Mononuclear cell (primary cell): ENCODE measurements at regions not wholly inside any gene's neighbourhood (a gene's known extent, or its start where the extent isn't known, plus 50 kb on each side); places are given as distances from the start of the nearest gene placed in this dataset.

ENCODE experiments used
- H3K27me3 ChIP-seq: 2 replicates; pipeline ENCODE4 v1.6.0; 2011; ENCODE audit warnings: low read length, control low read depth; ENCODE audit not compliant: insufficient read depth
- H3K4me1 ChIP-seq: 2 replicates; pipeline ENCODE4 v1.5.1; 2011; ENCODE audit warnings: mild to moderate bottlenecking, low read length, control low read depth; ENCODE audit not compliant: insufficient read depth
- H3K4me3 ChIP-seq: 2 replicates; pipeline ENCODE4 v1.5.1; 2011; ENCODE audit warnings: mild to moderate bottlenecking, low read length, moderate library complexity
- H3K9me3 ChIP-seq: 2 replicates; pipeline ENCODE4 v1.5.1; 2011; ENCODE audit warnings: low read depth, mild to moderate bottlenecking, control low read depth, low read length

GRCh38 chr17:17398188-17398942 lies 78.4 kb upstream of the MED9 start:
- H3K27me3 ChIP-seq: no peaks in the 10 kb centered on the region
- H3K9me3 ChIP-seq: no peaks in the 10 kb centered on the region
- H3K4me3 ChIP-seq: no peak overlapping the region
- peaks cover 20% of the 10 kb centered on the region for H3K4me1 ChIP-seq

- Histone ChIP-seq H3K4me3 (no peak overlapping the region), H3K9me3 (no peaks in the 10 kb centered on the region), H3K27me3 (no peaks in the 10 kb centered on the region), H3K4me1 (peaks cover 28% of the 10 kb centered on the region)
Measured at GRCh38 chr17:17398943-17399926, 77.6 kb upstream of the MED9 start.

- H3K4me3 ChIP-seq: no peak overlapping the region
- H3K9me3 ChIP-seq: no peaks in the 10 kb centered on the region
- H3K4me1 ChIP-seq: peaks cover 37% of the 10 kb centered on the region
- H3K27me3 ChIP-seq: no peaks in the 10 kb centered on the region
Measured at GRCh38 chr17:17400070-17400469, 76.7 kb upstream of the MED9 start.

GRCh38 chr17:17400566-17401184 lies 76.1 kb upstream of the MED9 start:
- Histone ChIP-seq H3K4me3 (no peak overlapping the region), H3K9me3 (no peaks in the 10 kb centered on the region), H3K4me1 (peaks cover 43% of the 10 kb centered on the region), H3K27me3 (no peaks in the 10 kb centered on the region)

- Histone ChIP-seq H3K4me3 (no peak overlapping the region), H3K27me3 (no peaks in the 10 kb centered on the region), H3K4me1 (peaks cover 45% of the 10 kb centered on the region), H3K9me3 (no peaks in the 10 kb centered on the region)
Measured at GRCh38 chr17:17401271-17401781, 75.5 kb upstream of the MED9 start.

GRCh38 chr17:17402558-17402957 lies 74.2 kb upstream of the MED9 start:
- H3K4me1 ChIP-seq: peaks cover 45% of the 10 kb centered on the region
- no peaks in the 10 kb centered on the region for H3K9me3 ChIP-seq
- H3K27me3 ChIP-seq: no peaks in the 10 kb centered on the region
- H3K4me3 ChIP-seq: no peak overlapping the region

GRCh38 chr17:17403065-17403464 lies 73.7 kb upstream of the MED9 start:
- H3K4me1 ChIP-seq: peaks cover 47% of the 10 kb centered on the region
- H3K4me3 ChIP-seq: no peak overlapping the region
- H3K9me3 ChIP-seq: no peaks in the 10 kb centered on the region
- H3K27me3 ChIP-seq: no peaks in the 10 kb centered on the region

- no peak overlapping the region for H3K4me3 ChIP-seq
- no peaks in the 10 kb centered on the region for H3K9me3 ChIP-seq
- no peaks in the 10 kb centered on the region for H3K27me3 ChIP-seq
- H3K4me1 ChIP-seq: peaks cover 50% of the 10 kb centered on the region
Measured at GRCh38 chr17:17403899-17404576, 72.8 kb upstream of the MED9 start.

GRCh38 chr17:17405673-17406072 lies 71.1 kb upstream of the MED9 start:
- H3K4me1 ChIP-seq: peaks cover 47% of the 10 kb centered on the region
- no peak overlapping the region for H3K4me3 ChIP-seq
- H3K9me3 ChIP-seq: no peaks in the 10 kb centered on the region
- no peaks in the 10 kb centered on the region for H3K27me3 ChIP-seq

- H3K9me3 ChIP-seq: no peaks in the 10 kb centered on the region
- H3K4me3 ChIP-seq: no peak overlapping the region
- H3K4me1 ChIP-seq: peaks cover 47% of the 10 kb centered on the region
- no peaks in the 10 kb centered on the region for H3K27me3 ChIP-seq
Measured at GRCh38 chr17:17406225-17406624, 70.6 kb upstream of the MED9 start.

GRCh38 chr17:17408236-17408794 lies 68.5 kb upstream of the MED9 start:
- H3K9me3 ChIP-seq: no peaks in the 10 kb centered on the region
- H3K4me1 ChIP-seq: peaks cover 36% of the 10 kb centered on the region
- H3K4me3 ChIP-seq: no peak overlapping the region
- no peaks in the 10 kb centered on the region for H3K27me3 ChIP-seq

- H3K9me3 ChIP-seq: no peaks in the 10 kb centered on the region
Measured at GRCh38 chr17:17410357-17410756, 66.4 kb upstream of the MED9 start.

GRCh38 chr17:17411692-17412091 lies 65.1 kb upstream of the MED9 start:
- Histone ChIP-seq H3K9me3 (no peaks in the 10 kb centered on the region), H3K4me3 (no peak overlapping the region), H3K27me3 (no peaks in the 10 kb centered on the region), H3K4me1 (peaks cover 20% of the 10 kb centered on the region)

More at GRCh38 chr17:17410357-17410756, 66.4 kb upstream of the MED9 start:
- Histone ChIP-seq H3K4me3 (no peak overlapping the region), H3K4me1 (peaks cover 15% of the 10 kb centered on the region), H3K27me3 (no peaks in the 10 kb centered on the region)

GRCh38 chr17:17412326-17412725 lies 64.5 kb upstream of the MED9 start:
- H3K9me3 ChIP-seq: no peaks in the 10 kb centered on the region
- no peaks in the 10 kb centered on the region for H3K27me3 ChIP-seq
- H3K4me1 ChIP-seq: peaks cover 23% of the 10 kb centered on the region
- H3K4me3 ChIP-seq: no peak overlapping the region
